ENCODE measurements at regions not wholly inside any gene's neighbourhood (a gene's known extent, or its start where the extent isn't known, plus 50 kb on each side); places are given as distances from the start of the nearest gene placed in this dataset.

GRCh38 chr22:46096706-46097230 lies 53.6 kb upstream of the PPARA start:
- no peak for TF ChIP-seq CTCF (conservative IDR thresholded peaks at IDR 0.05; ENCODE audit: low read length)
- no peak for TF ChIP-seq EZH2phosphoT487 (IDR thresholded peaks at IDR 0.05; ENCODE audit: borderline replicate concordance, low read depth, low read length)

Data from OCI-LY7 (cell line).